Adipocyte (in vitro differentiated cells): ENCODE measurements at regions not wholly inside any gene's neighbourhood (a gene's known extent, or its start where the extent isn't known, plus 50 kb on each side); places are given as distances from the start of the nearest gene placed in this dataset.
"Not testable (repeated sequence)": the region's sequence is repeated elsewhere in the genome, so short reads cannot be mapped to it uniquely, and the experiment has no call there.

Experiments
- DNase-seq: peaks from one replicate; pipeline ENCODE4 v3.0.0-alpha.2; 2015; ENCODE audit warnings: low read depth
- H3K27me3 ChIP-seq: replicated peaks from 2 replicates; pipeline ENCODE4 v1.7.0; 2013; ENCODE audit warnings: mild to moderate bottlenecking, low read length, moderate library complexity; ENCODE audit not compliant: control insufficient read depth, insufficient read depth
- H3K36me3 ChIP-seq: 2 replicates; pipeline ENCODE4 v1.7.0; 2013; ENCODE audit warnings: low read length, mild to moderate bottlenecking, moderate library complexity; ENCODE audit not compliant: control insufficient read depth, insufficient read depth, severe bottlenecking
- H3K4me1 ChIP-seq: 2 replicates; pipeline ENCODE4 v1.7.0; 2013; ENCODE audit warnings: mild to moderate bottlenecking, low read length, moderate library complexity; ENCODE audit not compliant: control insufficient read depth, insufficient read depth
- H3K4me3 ChIP-seq: 2 replicates; pipeline ENCODE4 v1.7.0; 2013; ENCODE audit warnings: mild to moderate bottlenecking, low read length, moderate library complexity
- H3K9ac ChIP-seq: 2 replicates; pipeline ENCODE4 v1.7.0; 2013; ENCODE audit warnings: mild to moderate bottlenecking, low read length, moderate library complexity
- H3K9me3 ChIP-seq: 2 replicates; pipeline ENCODE4 v1.7.0; 2013; ENCODE audit warnings: mild to moderate bottlenecking, low read length, moderate library complexity; ENCODE audit not compliant: control insufficient read depth

- H3K27me3 ChIP-seq, result no peaks in the 10 kb centered on the region
- no peak overlapping the region for H3K9ac ChIP-seq
- no peaks in the 10 kb centered on the region for H3K36me3 ChIP-seq
- no peak for DNase-seq
- H3K4me3 ChIP-seq, result no peak overlapping the region
- H3K9me3 ChIP-seq, result peaks cover 16% of the 10 kb centered on the region
- no peaks in the 10 kb centered on the region for H3K4me1 ChIP-seq
Measured at GRCh38 chr19:34574704-34575103, 93.1 kb downstream of the WTIP start.

GRCh38 chr19:34573226-34573864, 91.8 kb downstream of the WTIP start:
- Histone ChIP-seq H3K9ac (no peak overlapping the region), H3K27me3 (no peaks in the 10 kb centered on the region), H3K9me3 (peaks cover 23% of the 10 kb centered on the region), H3K4me3 (no peak overlapping the region), H3K4me1 (no peaks in the 10 kb centered on the region), H3K36me3 (no peaks in the 10 kb centered on the region)
- no peak for DNase-seq

- H3K9me3 ChIP-seq, result peaks cover 23% of the 10 kb centered on the region
- not testable (repeated sequence) for DNase-seq, H3K4me1 ChIP-seq, H3K27me3 ChIP-seq, H3K36me3 ChIP-seq, H3K9ac ChIP-seq, H3K4me3 ChIP-seq
Measured at GRCh38 chr19:34570140-34570539, 88.6 kb downstream of the WTIP start.

- H3K4me1 ChIP-seq, H3K36me3 ChIP-seq, DNase-seq, H3K4me3 ChIP-seq, H3K9ac ChIP-seq: not testable (repeated sequence)
- peaks cover 17% of the 10 kb centered on the region for H3K27me3 ChIP-seq
- H3K9me3 ChIP-seq, result peaks cover 10% of the 10 kb centered on the region
Measured at GRCh38 chr19:34562344-34562743, 80.8 kb downstream of the WTIP start.
